SH-SY5Y (cell line): ENCODE measurements at regions not wholly inside any gene's neighbourhood (a gene's known extent, or its start where the extent isn't known, plus 50 kb on each side); places are given as distances from the start of the nearest gene placed in this dataset.

ENCODE experiments used
- GATA2 ChIP-seq: IDR thresholded peaks from 2 replicates; pipeline ENCODE4 v1.6.1; 2011; ENCODE audit warnings: mild to moderate bottlenecking, low read depth, low read length
- GATA3 ChIP-seq: IDR thresholded peaks from 2 replicates; pipeline ENCODE4 v1.6.1; 2011; ENCODE audit warnings: low read depth, mild to moderate bottlenecking, low read length, moderate library complexity

GRCh38 chr14:98966016-98966415, 306.0 kb downstream of the BCL11B start:
- no peak for TF ChIP-seq GATA3
- no peak for TF ChIP-seq GATA2
